ENCODE measurements at regions not wholly inside any gene's neighbourhood (a gene's known extent, or its start where the extent isn't known, plus 50 kb on each side); places are given as distances from the start of the nearest gene placed in this dataset.
A peak's percentile ranks its signal among the peaks of the same experiment; 100 is the strongest.

DNA sequence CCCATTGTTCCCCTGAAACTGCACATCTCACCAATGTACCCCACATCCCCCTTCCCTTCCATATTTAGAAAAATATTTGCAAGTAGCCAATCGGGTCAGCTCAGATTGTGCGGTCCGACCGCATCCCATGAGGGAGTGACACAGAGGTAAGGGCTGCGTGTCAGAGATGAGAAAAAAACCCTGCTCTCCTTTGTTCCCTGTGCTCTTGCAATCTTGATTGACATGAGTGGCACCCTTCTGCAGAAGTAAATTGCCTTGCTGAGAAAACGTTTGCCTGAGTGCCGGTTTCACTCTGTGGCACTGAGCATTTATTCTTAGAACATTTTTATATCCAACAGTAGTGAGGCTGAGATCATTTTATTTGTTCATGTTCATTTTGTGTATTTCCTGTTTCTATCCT is 81.6 kb upstream of the CCDC90B start:
- H3K4me3 ChIP-seq (ENCODE audit: low read length in 2 of 2) = no peak overlapping the region
- H2BK12ac ChIP-seq (ENCODE audit: low read length) = no peak overlapping the region
- H2BK5ac ChIP-seq (ENCODE audit: low read length) = no peak overlapping the region
- H2BK120ac ChIP-seq (ENCODE audit: low read depth, low read length) = no peak overlapping the region
- H3K4ac ChIP-seq (ENCODE audit: low read length) = no peak overlapping the region
- no peak overlapping the region for H3K27ac ChIP-seq (replicated peaks; ENCODE audit: low read length)
- no peak overlapping the region for H4K8ac ChIP-seq (ENCODE audit: low read depth, low read length)
- H3K27me3 ChIP-seq (ENCODE audit: control insufficient read depth in 3 of 3, insufficient read depth in 3 of 3, low read depth in 1 of 3, low read length in 3 of 3) = no peaks in the 10 kb centered on the region
- H3K9ac ChIP-seq (ENCODE audit: low read depth, low read length, poor library complexity) = no peak overlapping the region
- H3K18ac ChIP-seq (ENCODE audit: low read length) = no peak overlapping the region
- no peak overlapping the region for H2AFZ ChIP-seq (ENCODE audit: low read length)
- no peaks in the 10 kb centered on the region for H3K79me1 ChIP-seq (ENCODE audit: low read depth, low read length)
- peaks cover 0 to 18% of the 10 kb centered on the region in 2 donors for H3K4me1 ChIP-seq (ENCODE audit: control insufficient read depth in 2 of 2, insufficient read depth in 1 of 2, low read depth in 1 of 2, low read length in 2 of 2)
- H3K14ac ChIP-seq (ENCODE audit: low read length) = no peak overlapping the region
- no peak overlapping the region for H3K23ac ChIP-seq (ENCODE audit: low read depth, low read length, poor library complexity)
- no CpG with 5 or more reads among the region's 7 CpGs for WGBS, 2 donors (ENCODE audit: extremely low coverage in 2 of 2, insufficient read length in 2 of 2, insufficient replicate concordance in 1 of 2)
- H2BK15ac ChIP-seq (ENCODE audit: low read length) = no peak overlapping the region
- no peak overlapping the region for H2AK5ac ChIP-seq (ENCODE audit: low read depth, low read length)
- H3K4me2 ChIP-seq (ENCODE audit: insufficient read depth, low read length, poor library complexity, severe bottlenecking) = no peak overlapping the region
- no peak overlapping the region for H4K91ac ChIP-seq (ENCODE audit: low read depth, low read length, poor library complexity)
- H3K9me3 ChIP-seq (replicated peaks in 1 of 2; ENCODE audit: control insufficient read depth in 2 of 2, insufficient read depth in 1 of 2, low read depth in 1 of 2, low read length in 2 of 2) = peaks cover 0 to 28% of the 10 kb centered on the region in 2 donors
- H3K36me3 ChIP-seq (replicated peaks in 1 of 2; ENCODE audit: control insufficient read depth in 2 of 2, insufficient read depth in 2 of 2, low read length in 2 of 2) = no peaks in the 10 kb centered on the region
- DNase-seq (ENCODE audit: low spot score) = no peak

DNA sequence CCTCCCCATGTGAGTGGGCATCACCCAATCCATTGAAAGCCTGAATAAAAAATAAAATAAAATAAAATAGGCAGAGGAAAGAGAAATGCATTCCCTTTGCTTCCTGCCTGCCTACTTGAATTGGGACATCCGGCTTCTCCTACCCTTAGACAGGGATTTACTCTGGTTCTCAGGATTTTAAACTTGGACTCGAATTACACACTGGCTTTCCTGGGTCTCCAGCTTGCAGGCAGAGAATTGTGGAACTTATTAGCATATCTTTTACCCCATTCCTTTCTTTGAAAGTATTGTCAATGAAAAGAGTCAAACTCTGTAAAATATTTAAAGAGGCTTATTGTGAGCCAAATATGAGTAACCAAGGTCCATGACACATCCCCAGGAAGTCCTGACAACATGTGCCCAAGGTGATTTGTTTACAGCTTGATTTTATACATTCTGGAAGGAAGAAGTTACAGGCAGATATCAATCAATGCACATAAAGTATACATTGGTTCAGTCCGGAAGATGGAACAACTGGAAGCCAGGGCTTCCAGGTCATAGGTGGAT is 78.4 kb upstream of the CCDC90B start:
- H2AK5ac ChIP-seq (ENCODE audit: low read depth, low read length) = no peak overlapping the region
- H2AFZ ChIP-seq (ENCODE audit: low read length) = peak overlapping the region; percentile 11
- H3K4ac ChIP-seq (ENCODE audit: low read length) = no peak overlapping the region
- no peak overlapping the region for H3K18ac ChIP-seq (ENCODE audit: low read length)
- peaks cover 0 to 23% of the 10 kb centered on the region in 2 donors for H3K4me1 ChIP-seq (ENCODE audit: control insufficient read depth in 2 of 2, insufficient read depth in 1 of 2, low read depth in 1 of 2, low read length in 2 of 2)
- peaks cover 0 to 28% of the 10 kb centered on the region in 2 donors for H3K9me3 ChIP-seq (replicated peaks in 1 of 2; ENCODE audit: control insufficient read depth in 2 of 2, insufficient read depth in 1 of 2, low read depth in 1 of 2, low read length in 2 of 2)
- no peak overlapping the region for H4K91ac ChIP-seq (ENCODE audit: low read depth, low read length, poor library complexity)
- no peak overlapping the region for H2BK5ac ChIP-seq (ENCODE audit: low read length)
- H3K27ac ChIP-seq (replicated peaks; ENCODE audit: low read length) = no peak overlapping the region
- H3K9ac ChIP-seq (ENCODE audit: low read depth, low read length, poor library complexity) = no peak overlapping the region
- H3K79me1 ChIP-seq (ENCODE audit: low read depth, low read length) = no peaks in the 10 kb centered on the region
- no peak overlapping the region for H3K4me2 ChIP-seq (ENCODE audit: insufficient read depth, low read length, poor library complexity, severe bottlenecking)
- no peak for DNase-seq (ENCODE audit: low spot score)
- H2BK15ac ChIP-seq (ENCODE audit: low read length) = no peak overlapping the region
- H3K23ac ChIP-seq (ENCODE audit: low read depth, low read length, poor library complexity) = no peak overlapping the region
- no peak overlapping the region for H3K4me3 ChIP-seq (ENCODE audit: low read length in 2 of 2)
- H3K36me3 ChIP-seq (replicated peaks in 1 of 2; ENCODE audit: control insufficient read depth in 2 of 2, insufficient read depth in 2 of 2, low read length in 2 of 2) = no peaks in the 10 kb centered on the region
- no CpG with 5 or more reads among the region's 3 CpGs for WGBS, 2 donors (ENCODE audit: extremely low coverage in 2 of 2, insufficient read length in 2 of 2, insufficient replicate concordance in 1 of 2)
- H4K8ac ChIP-seq (ENCODE audit: low read depth, low read length) = no peak overlapping the region
- no peaks in the 10 kb centered on the region for H3K27me3 ChIP-seq (ENCODE audit: control insufficient read depth in 3 of 3, insufficient read depth in 3 of 3, low read depth in 1 of 3, low read length in 3 of 3)
- no peak overlapping the region for H2BK12ac ChIP-seq (ENCODE audit: low read length)
- no peak overlapping the region for H2BK120ac ChIP-seq (ENCODE audit: low read depth, low read length)
- H3K14ac ChIP-seq (ENCODE audit: low read length) = no peak overlapping the region

DNA sequence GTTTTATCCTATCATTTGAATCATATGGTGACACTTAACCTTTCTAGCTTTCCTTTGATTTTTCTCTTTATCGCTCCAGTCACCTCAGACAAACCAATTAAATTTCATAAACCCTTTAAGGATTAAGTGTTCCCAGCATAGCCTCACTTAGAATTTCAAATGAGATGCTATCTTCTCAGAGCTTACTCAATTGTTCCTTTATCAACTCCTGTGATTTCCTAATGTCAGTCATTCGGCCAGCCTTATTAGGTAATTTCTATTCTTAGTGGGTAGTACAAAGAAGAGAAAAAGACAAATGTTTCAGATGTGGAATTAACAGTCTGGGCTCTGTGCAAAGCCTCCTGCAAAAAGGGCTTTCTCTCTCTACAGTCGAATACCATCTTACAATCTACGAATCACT is 77.1 kb upstream of the CCDC90B start:
- DNase-seq (ENCODE audit: low spot score) = no peak
- H3K14ac ChIP-seq (ENCODE audit: low read length) = no peak overlapping the region
- WGBS, 2 donors (ENCODE audit: extremely low coverage in 2 of 2, insufficient read length in 2 of 2, insufficient replicate concordance in 1 of 2) = no CpG with 5 or more reads among the region's 4 CpGs
- peaks cover 0 to 23% of the 10 kb centered on the region in 2 donors for H3K4me1 ChIP-seq (ENCODE audit: control insufficient read depth in 2 of 2, insufficient read depth in 1 of 2, low read depth in 1 of 2, low read length in 2 of 2)
- no peak overlapping the region for H3K4ac ChIP-seq (ENCODE audit: low read length)
- H2BK15ac ChIP-seq (ENCODE audit: low read length) = no peak overlapping the region
- H2BK5ac ChIP-seq (ENCODE audit: low read length) = no peak overlapping the region
- H3K4me3 ChIP-seq (ENCODE audit: low read length in 2 of 2) = no peak overlapping the region
- no peak overlapping the region for H3K9ac ChIP-seq (ENCODE audit: low read depth, low read length, poor library complexity)
- peak overlapping the region; percentile 54 for H2AFZ ChIP-seq (ENCODE audit: low read length)
- H3K9me3 ChIP-seq (replicated peaks in 1 of 2; ENCODE audit: control insufficient read depth in 2 of 2, insufficient read depth in 1 of 2, low read depth in 1 of 2, low read length in 2 of 2) = peaks cover 0 to 19% of the 10 kb centered on the region in 2 donors
- no peak overlapping the region for H3K23ac ChIP-seq (ENCODE audit: low read depth, low read length, poor library complexity)
- H3K27me3 ChIP-seq (ENCODE audit: control insufficient read depth in 3 of 3, insufficient read depth in 3 of 3, low read depth in 1 of 3, low read length in 3 of 3) = no peaks in the 10 kb centered on the region
- no peaks in the 10 kb centered on the region for H3K36me3 ChIP-seq (replicated peaks in 1 of 2; ENCODE audit: control insufficient read depth in 2 of 2, insufficient read depth in 2 of 2, low read length in 2 of 2)
- no peak overlapping the region for H3K27ac ChIP-seq (replicated peaks; ENCODE audit: low read length)
- H3K4me2 ChIP-seq (ENCODE audit: insufficient read depth, low read length, poor library complexity, severe bottlenecking) = no peak overlapping the region
- no peak overlapping the region for H4K8ac ChIP-seq (ENCODE audit: low read depth, low read length)
- H3K18ac ChIP-seq (ENCODE audit: low read length) = no peak overlapping the region
- no peak overlapping the region for H4K91ac ChIP-seq (ENCODE audit: low read depth, low read length, poor library complexity)
- H2BK120ac ChIP-seq (ENCODE audit: low read depth, low read length) = no peak overlapping the region
- H3K79me1 ChIP-seq (ENCODE audit: low read depth, low read length) = no peaks in the 10 kb centered on the region
- H2AK5ac ChIP-seq (ENCODE audit: low read depth, low read length) = no peak overlapping the region
- H2BK12ac ChIP-seq (ENCODE audit: low read length) = no peak overlapping the region

DNA sequence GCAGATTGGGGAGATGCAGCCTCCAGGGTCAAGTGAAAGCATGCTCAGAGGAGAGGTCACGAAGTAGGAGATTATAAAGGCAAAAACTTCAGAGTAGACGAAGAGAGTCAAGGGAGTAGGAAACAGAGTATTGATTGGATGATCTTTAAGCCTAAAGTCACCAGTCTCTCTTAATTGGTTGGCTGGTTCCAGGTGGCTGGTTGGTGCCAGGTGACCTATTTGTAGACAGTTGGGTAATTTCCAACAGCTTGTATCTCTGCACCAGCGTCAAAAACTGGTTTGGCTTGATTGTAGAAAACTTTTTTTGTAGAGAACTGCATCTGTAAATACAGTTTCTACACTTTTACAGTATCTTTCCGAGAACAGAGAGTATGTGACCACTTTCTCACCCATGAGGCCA is 75.7 kb upstream of the CCDC90B start:
- H3K4me2 ChIP-seq (ENCODE audit: insufficient read depth, low read length, poor library complexity, severe bottlenecking) = no peak overlapping the region
- H4K91ac ChIP-seq (ENCODE audit: low read depth, low read length, poor library complexity) = no peak overlapping the region
- no peak overlapping the region for H3K18ac ChIP-seq (ENCODE audit: low read length)
- H3K14ac ChIP-seq (ENCODE audit: low read length) = no peak overlapping the region
- no peaks in the 10 kb centered on the region for H3K27me3 ChIP-seq (ENCODE audit: control insufficient read depth in 3 of 3, insufficient read depth in 3 of 3, low read depth in 1 of 3, low read length in 3 of 3)
- H3K9ac ChIP-seq (ENCODE audit: low read depth, low read length, poor library complexity) = no peak overlapping the region
- H2BK15ac ChIP-seq (ENCODE audit: low read length) = no peak overlapping the region
- no peak overlapping the region for H4K8ac ChIP-seq (ENCODE audit: low read depth, low read length)
- H3K4me3 ChIP-seq (ENCODE audit: low read length in 2 of 2) = no peak overlapping the region
- no peak overlapping the region for H3K4ac ChIP-seq (ENCODE audit: low read length)
- no peak overlapping the region for H2BK12ac ChIP-seq (ENCODE audit: low read length)
- H2AK5ac ChIP-seq (ENCODE audit: low read depth, low read length) = no peak overlapping the region
- no CpG with 5 or more reads among the region's 4 CpGs for WGBS, 2 donors (ENCODE audit: extremely low coverage in 2 of 2, insufficient read length in 2 of 2, insufficient replicate concordance in 1 of 2)
- no peak overlapping the region for H3K23ac ChIP-seq (ENCODE audit: low read depth, low read length, poor library complexity)
- no peaks in the 10 kb centered on the region for H3K79me1 ChIP-seq (ENCODE audit: low read depth, low read length)
- H2BK120ac ChIP-seq (ENCODE audit: low read depth, low read length) = no peak overlapping the region
- DNase-seq (ENCODE audit: low spot score) = no peak
- H3K36me3 ChIP-seq (replicated peaks in 1 of 2; ENCODE audit: control insufficient read depth in 2 of 2, insufficient read depth in 2 of 2, low read length in 2 of 2) = no peaks in the 10 kb centered on the region
- no peak overlapping the region for H3K27ac ChIP-seq (replicated peaks; ENCODE audit: low read length)
- H3K9me3 ChIP-seq (replicated peaks in 1 of 2; ENCODE audit: control insufficient read depth in 2 of 2, insufficient read depth in 1 of 2, low read depth in 1 of 2, low read length in 2 of 2) = peaks cover 0 to 13% of the 10 kb centered on the region in 2 donors
- H2AFZ ChIP-seq (ENCODE audit: low read length) = no peak overlapping the region
- no peak overlapping the region for H2BK5ac ChIP-seq (ENCODE audit: low read length)
- H3K4me1 ChIP-seq (ENCODE audit: control insufficient read depth in 2 of 2, insufficient read depth in 1 of 2, low read depth in 1 of 2, low read length in 2 of 2) = peaks cover 0 to 23% of the 10 kb centered on the region in 2 donors
